ENCODE measurements at regions not wholly inside any gene's neighbourhood (a gene's known extent, or its start where the extent isn't known, plus 50 kb on each side); places are given as distances from the start of the nearest gene placed in this dataset.

DNA sequence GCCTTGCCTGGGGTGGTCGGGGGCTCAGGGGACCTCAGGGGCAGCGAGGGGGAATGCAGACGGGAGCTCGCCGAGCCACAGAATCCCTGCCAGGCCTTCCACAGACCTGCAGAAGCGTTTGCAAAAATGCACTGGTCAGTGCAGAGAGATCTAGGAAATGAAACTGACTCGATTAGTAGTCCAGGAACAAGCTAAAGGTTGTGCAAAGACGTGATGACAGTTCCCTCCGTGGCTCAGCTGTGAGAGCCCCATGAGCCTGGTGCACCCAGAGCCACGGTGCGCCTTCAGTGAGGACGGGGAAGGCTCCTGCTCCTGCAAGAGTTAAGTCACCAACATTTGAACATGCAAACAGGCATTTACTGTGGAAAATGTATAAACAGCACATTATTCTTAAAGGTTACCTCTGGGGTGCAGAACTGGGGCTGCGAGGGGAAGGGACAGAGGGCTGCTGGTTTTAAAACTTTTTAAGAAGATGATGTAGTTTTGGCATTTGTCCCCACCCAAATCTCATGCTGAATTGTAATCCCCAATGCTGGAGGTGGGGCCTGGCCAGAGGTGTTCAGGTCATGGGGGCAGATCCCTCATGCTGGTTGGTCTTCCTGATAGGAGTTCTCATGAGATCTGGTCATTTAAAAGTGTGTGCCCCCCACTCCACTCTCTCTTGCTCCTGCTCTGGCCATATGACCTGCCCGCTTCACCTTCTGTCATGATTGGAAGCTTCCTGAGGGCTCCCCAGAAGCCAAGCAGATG is 147.3 kb downstream of the DLL1 start:
- TF ChIP-seq YY1 (IDR thresholded peaks at IDR 0.05; ENCODE audit: insufficient read depth, insufficient read length) (no peak), SUZ12 (IDR thresholded peaks at IDR 0.05; ENCODE audit: extremely low read depth, insufficient read depth, insufficient read length) (no peak)

Data from NT2/D1 (cell line).